DOHH2 (cell line): ENCODE measurements at regions not wholly inside any gene's neighbourhood (a gene's known extent, or its start where the extent isn't known, plus 50 kb on each side); places are given as distances from the start of the nearest gene placed in this dataset.

Experiments
- EZH2phosphoT487 ChIP-seq: fragments of 200-600 bp; sonication (generic); IDR thresholded peaks from 2 replicates; pipeline ENCODE4 v1.6.1; 2017; ENCODE audit warnings: borderline replicate concordance, mild to moderate bottlenecking, antibody characterized with exemption, low read length, moderate library complexity, mixed read lengths
- TF ChIP-seq, protein P1 (sequence below): fragments of 200-600 bp; sonication (generic); IDR thresholded peaks from one replicate; pipeline ENCODE4 v1.5.1; 2014; ENCODE audit warnings: antibody characterized with exemption, mild to moderate bottlenecking, low read depth, low read length; ENCODE audit not compliant: poor library complexity, severe bottlenecking

DNA sequence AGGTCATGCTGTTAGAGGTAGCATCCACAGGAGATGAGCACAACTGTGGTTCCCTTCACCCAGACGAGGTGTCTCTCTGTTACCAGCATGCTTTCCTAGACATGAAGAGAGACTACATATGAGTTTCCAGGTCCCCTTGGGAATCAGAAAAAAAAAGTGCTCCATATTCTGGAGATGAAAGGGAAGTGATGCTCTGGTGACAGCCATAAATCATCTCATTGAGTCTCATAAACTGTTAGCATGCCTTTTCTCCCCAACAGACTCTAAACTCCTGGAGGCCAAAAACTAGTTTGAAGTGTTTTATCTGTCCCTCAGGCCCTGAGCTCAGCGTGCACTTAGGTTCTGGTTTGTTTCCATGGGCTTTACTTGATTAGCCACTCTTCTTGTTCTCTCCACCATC lies 124.6 kb upstream of the CREB1 start:
- TF ChIP-seq, protein P1, sequence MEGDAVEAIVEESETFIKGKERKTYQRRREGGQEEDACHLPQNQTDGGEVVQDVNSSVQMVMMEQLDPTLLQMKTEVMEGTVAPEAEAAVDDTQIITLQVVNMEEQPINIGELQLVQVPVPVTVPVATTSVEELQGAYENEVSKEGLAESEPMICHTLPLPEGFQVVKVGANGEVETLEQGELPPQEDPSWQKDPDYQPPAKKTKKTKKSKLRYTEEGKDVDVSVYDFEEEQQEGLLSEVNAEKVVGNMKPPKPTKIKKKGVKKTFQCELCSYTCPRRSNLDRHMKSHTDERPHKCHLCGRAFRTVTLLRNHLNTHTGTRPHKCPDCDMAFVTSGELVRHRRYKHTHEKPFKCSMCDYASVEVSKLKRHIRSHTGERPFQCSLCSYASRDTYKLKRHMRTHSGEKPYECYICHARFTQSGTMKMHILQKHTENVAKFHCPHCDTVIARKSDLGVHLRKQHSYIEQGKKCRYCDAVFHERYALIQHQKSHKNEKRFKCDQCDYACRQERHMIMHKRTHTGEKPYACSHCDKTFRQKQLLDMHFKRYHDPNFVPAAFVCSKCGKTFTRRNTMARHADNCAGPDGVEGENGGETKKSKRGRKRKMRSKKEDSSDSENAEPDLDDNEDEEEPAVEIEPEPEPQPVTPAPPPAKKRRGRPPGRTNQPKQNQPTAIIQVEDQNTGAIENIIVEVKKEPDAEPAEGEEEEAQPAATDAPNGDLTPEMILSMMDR = no peak
- no peak for TF ChIP-seq EZH2phosphoT487
